K562 (cell line): ENCODE measurements at regions not wholly inside any gene's neighbourhood (a gene's known extent, or its start where the extent isn't known, plus 50 kb on each side); places are given as distances from the start of the nearest gene placed in this dataset.

Experiments used
- HDAC8 ChIP-seq: fragments of 450-650 bp; IDR thresholded peaks from 2 replicates; pipeline ENCODE4 v1.6.1; 2016; ENCODE audit warnings: mild to moderate bottlenecking, missing genetic modification characterization, moderate library complexity, missing compliant biosample characterization
- PTTG1 ChIP-seq: fragments of 450-650 bp; IDR thresholded peaks from 2 replicates; pipeline ENCODE4 v1.6.1; 2016; ENCODE audit warnings: low read depth, mild to moderate bottlenecking, missing genetic modification characterization, missing compliant biosample characterization
- ZFP1 ChIP-seq: fragments of 450-650 bp; formaldehyde crosslinking; IDR thresholded peaks from 2 replicates; pipeline ENCODE4 v1.4.0; 2020; ENCODE audit warnings: mild to moderate bottlenecking, mixed read lengths
- TF ChIP-seq, protein P1 (sequence below), 2 experiments: fragments of 450-650 bp; IDR thresholded peaks; 2 replicates each; pipeline ENCODE4 v1.6.1; 2016; ENCODE audit warnings: mild to moderate bottlenecking in 2 of 2, borderline replicate concordance in 1 of 2, low read depth in 1 of 2, moderate library complexity in 1 of 2

- TF ChIP-seq, protein P1, sequence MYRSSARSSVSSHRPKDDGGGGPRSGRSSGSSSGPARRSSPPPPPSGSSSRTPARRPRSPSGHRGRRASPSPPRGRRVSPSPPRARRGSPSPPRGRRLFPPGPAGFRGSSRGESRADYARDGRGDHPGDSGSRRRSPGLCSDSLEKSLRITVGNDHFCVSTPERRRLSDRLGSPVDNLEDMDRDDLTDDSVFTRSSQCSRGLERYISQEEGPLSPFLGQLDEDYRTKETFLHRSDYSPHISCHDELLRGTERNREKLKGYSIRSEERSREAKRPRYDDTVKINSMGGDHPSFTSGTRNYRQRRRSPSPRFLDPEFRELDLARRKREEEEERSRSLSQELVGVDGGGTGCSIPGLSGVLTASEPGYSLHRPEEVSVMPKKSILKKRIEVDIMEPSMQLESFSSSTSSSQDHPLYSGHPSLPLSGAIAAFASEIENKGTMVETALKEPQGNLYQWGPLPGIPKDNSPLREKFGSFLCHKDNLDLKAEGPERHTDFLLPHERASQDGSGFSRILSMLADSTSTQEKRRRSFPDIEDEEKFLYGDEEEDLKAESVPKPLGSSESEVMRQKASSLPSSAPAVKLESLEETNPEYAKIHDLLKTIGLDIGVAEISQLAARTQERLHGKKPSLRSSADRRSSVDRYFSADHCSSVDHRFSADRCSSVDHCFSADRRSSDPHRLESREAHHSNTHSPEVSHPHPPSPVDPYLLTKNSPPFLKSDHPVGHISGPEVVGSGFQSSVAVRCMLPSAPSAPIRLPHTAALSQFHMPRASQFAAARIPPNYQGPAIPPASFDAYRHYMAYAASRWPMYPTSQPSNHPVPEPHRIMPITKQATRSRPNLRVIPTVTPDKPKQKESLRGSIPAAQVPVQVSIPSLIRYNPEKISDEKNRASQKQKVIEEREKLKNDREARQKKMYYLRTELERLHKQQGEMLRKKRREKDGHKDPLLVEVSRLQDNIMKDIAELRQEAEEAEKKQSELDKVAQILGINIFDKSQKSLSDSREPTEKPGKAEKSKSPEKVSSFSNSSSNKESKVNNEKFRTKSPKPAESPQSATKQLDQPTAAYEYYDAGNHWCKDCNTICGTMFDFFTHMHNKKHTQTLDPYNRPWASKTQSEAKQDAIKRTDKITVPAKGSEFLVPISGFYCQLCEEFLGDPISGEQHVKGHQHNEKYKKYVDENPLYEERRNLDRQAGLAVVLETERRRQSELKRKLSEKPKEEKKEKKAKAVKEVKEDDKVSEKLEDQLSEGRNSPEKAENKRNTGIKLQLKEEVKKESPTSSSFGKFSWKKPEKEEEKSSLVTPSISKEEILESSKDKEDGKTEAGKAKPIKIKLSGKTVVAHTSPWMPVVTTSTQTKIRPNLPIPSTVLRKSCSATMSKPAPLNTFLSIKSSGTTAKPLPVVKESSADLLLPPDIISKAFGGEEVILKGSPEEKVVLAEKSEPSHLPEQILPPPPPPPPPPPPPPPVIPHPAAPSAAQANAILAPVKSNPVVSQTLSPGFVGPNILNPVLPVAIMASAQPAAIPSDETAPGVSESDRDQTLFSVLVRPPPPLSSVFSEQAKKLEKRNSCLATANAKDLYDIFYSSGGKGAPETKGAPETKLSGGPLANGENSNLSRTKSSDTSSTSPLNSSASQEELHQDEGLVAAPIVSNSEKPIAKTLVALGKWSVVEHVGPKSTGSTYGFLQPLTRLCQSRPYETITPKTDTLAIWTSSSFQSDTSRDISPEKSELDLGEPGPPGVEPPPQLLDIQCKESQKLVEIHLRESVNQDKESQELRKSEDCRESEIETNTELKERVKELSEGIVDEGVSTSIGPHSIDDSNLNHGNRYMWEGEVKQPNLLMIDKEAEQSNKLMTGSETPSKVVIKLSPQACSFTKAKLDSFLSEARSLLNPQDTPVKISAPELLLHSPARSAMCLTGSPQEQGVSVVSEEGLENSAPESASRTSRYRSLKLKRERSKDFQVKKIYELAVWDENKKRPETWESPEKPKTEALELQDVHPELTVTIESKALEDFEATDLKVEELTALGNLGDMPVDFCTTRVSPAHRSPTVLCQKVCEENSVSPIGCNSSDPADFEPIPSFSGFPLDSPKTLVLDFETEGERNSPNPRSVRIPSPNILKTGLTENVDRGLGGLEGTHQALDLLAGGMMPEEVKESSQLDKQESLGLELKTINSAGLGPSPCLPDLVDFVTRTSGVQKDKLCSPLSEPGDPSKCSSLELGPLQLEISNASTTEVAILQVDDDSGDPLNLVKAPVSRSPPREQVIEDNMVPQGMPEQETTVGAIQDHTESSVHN (IDR thresholded peaks at IDR 0.05; ENCODE audit: borderline replicate concordance in 1 of 2, low read depth in 1 of 2) = no peak
- TF ChIP-seq ZFP1 (no peak), PTTG1 (tag) (no peak), HDAC8 (tag) (no peak)
Observed at GRCh38 chr12:73106896-73107295, 834.7 kb downstream of the TRHDE start (continued).
